ENCODE measurements at regions not wholly inside any gene's neighbourhood (a gene's known extent, or its start where the extent isn't known, plus 50 kb on each side); places are given as distances from the start of the nearest gene placed in this dataset.
A peak's percentile ranks its signal among the peaks of the same experiment; 100 is the strongest.
"Not testable (repeated sequence)": the region's sequence is repeated elsewhere in the genome, so short reads cannot be mapped to it uniquely, and the experiment has no call there.

DNA sequence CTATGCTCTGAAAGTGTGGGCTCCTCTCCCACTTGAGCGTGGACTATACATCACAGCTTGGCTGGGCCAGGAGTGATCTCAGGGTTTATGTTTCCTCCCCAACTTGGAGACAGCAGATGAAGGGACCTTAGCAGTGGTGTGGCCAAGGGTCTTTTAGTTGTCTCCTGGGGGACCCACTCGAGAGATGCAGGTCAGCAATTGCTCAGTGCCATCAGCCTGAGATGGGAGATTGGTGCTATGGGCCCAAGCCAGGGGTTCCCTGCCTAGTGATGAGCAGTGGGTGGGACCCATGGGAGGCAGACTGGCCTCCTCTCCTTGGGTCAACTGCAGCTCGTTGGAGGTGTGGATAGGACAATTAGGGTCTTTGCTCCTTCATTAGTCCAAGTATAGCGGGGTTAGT lies 510.5 kb upstream of the FSHR start:
- no peak for DNase-seq

DNA sequence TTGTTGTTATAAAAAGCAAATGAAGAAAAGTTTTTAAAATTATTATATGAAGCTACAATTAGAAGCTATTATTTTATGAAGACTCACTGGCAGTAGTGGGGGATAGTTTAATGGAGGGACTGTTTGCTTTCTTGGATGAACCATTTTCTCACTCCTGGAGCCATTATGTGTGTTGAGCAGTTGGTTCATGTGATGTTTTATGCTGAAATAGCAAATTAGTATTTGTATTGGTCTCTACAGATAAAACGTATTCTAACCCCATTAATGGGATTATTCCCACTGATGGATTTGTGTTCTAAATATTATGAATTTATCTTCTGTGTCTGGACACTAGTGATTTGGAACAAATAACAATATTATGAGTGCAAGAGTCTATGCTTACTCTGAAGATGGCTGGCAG lies 507.5 kb upstream of the FSHR start:
- no peak for DNase-seq

DNA sequence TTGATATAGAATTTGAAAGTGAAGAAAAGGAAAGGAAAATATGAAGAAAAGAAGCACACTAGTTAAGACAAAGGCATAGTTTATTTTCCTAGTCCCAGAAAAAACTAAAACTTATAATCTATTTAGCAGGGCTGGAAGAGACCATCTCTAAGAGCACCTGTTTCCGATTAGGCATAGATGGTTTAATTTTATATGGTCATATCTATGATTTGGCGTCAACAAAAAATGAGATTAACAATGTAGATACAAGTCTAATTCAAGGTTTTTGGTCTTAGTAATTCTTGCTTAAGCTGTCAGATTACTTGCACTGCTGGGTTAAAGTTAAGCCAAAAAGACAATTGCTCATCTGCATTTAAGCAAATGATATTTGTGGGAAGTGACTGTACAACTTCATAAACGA lies 502.5 kb upstream of the FSHR start:
- DNase-seq, result no peak

DNA sequence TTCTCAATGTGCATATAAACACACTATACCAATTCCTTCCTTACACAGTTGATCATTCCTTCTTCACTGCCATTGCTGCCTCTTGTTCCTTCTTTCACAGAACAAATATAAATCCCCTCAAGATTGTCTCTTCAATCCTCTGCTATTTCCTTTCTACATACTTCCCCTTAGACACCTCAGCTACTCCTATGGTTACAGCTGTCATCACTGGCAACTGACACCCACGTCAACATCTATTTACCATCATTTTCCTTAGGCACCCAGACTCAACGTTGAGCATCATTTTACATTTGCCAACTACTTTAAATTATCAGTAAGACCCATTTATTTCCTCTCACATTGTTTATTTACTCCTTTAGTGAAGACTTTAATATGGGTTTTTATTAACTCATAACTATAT lies 488.8 kb upstream of the FSHR start:
- no peak for DNase-seq

DNA sequence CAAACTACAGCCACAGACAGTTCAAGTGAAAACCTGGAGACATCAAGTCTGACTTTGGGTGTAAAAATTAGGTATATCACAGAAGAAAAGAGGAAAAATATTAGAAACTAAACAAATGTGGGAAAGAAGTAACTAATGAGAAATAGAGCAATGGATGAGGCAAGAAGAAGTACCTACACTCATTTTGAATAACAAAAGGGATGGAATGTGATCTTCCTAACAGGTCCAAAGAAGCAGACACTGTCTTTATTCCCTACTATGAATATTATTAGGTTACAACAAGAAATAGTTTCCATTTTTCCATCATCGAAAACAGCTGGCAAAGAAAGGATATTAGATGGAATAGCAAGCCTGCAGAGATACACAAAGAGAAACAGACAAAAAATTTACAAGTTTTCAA lies 486.3 kb upstream of the FSHR start:
- no peak for DNase-seq

DNA sequence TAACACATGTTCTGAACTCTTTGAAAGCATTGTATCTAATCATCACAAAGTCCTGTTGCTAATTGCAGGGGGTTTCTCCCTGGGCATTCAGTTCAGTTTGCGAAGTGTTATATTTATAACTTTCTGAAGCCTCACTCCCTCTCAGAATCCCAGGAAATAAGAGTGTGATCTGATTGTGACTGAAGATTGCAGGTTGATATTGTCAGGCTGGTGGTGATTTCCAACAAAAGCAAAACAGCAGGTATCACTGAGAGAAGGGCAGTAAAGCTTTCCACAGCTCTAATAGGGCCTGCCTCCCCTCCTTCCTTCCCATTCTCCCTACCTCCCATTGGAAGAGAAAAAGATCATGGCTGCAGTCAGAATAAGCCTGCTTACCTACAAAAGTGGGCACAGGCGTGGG lies 466.7 kb upstream of the FSHR start:
- no peak for DNase-seq

DNA sequence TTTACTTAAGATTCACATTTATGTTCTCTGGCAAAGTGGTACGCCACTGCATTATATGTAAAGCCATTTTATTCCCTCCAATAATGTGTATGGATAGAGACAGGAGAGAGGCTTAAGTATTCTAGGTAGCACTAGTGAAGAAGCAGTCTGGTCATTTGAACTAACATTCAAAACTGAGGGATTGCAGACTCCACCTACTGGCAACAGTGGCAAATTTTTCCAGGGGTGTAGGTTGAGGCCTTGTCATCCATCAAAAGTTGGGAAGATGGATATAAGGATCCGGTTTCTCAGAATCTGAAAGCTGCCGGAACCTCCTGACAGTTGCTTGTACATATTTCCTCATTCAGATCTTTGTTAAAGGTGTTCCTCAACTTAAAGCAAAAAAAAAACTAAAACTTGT lies 465.5 kb upstream of the FSHR start:
- DNase-seq, result no peak

DNA sequence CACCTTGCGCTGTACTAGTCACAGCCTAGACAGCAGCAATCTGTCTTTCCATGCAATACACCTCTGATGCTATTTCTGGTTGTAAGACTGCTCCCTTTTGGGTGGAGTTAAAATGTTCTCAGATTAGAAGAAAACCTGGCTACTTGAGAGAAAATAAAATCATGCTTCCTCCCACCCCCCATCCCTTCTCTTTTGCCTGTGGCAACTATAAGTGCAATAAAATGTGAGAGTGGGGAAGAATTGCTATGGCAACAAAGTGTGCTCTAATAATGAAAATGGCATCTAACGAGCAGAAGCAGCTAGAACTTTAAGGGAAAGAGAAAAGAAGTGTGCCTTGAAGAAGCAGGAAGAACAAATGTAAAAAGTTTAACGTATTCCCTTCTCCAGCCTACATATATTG lies 464.2 kb upstream of the FSHR start:
- no peak for DNase-seq

DNA sequence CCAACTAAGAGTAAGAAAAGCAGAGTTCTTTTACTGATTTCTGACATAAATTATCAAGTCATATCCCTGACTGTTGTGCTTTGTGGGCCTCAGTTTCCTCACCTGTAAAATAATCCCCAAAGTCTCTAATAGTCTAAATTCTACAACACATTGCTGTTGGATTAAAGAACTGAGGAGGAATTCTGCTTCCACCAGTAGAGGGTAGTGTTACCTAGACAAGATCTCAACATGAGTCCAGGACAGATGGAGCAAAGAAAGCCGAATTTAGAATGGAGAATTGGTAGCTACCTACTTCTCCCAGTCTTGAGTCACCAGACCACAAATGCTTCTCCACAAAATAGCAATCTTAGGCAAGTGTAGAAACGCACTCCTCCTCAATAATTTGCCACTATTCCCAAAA lies 462.5 kb upstream of the FSHR start:
- DNase-seq, result no peak

DNA sequence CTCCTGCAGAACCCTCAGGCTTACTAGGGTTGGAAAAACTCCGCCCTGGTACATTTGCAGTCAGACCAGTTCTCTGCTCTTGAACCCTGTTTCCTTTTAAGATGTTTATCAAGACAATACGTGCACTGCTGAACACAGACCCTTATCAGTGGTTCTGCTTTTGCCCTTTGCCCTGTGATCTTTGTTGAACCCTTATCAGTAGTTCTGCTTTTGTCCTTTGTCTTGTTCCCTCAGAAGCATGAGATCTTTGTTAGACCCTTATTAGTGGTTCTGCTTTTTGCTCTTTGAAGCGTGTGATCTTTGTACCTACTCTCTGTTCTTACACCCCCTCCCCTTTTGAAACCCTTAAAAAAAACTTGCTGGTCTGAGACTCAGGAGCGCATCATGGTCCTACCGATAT lies 457.5 kb upstream of the FSHR start:
- DNase-seq, result not testable (repeated sequence)

DNA sequence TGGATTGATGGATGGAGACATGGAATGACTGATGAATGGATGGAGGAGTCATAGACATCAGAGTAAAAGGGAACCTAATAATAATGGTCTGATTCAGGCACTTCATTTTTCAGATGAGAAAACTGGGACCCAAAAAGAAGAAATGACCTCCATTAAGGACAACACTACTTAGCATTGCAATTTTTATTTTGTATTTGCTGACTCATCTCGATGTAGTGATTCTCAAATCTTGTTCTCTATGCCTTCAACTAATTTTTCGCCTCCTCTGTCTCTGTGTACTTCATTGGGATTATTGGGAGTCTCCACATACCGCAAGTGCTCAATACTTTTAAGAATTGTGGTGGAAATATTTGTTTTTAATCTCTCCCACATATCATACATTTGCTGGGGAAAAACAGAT lies 446.2 kb upstream of the FSHR start:
- DNase-seq, result no peak

DNA sequence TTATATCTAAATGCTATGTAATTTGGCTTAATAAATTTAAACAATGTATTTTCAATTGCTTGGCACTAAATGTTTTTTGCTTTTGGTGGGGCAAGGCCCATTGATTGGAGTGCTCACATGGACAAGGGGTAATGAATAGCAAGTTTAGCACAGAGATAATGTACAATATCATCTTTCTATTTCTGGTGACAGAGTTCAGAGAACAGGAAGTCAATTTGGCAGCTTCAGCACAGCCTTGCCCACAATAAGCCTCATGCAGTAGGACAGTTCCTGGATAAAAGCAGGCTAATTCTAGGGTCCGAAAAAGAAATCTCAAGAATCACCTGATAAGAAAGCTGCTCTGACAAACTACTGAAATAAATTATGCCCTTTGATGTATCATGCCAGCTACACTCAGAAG lies 443.9 kb upstream of the FSHR start:
- no peak for DNase-seq

DNA sequence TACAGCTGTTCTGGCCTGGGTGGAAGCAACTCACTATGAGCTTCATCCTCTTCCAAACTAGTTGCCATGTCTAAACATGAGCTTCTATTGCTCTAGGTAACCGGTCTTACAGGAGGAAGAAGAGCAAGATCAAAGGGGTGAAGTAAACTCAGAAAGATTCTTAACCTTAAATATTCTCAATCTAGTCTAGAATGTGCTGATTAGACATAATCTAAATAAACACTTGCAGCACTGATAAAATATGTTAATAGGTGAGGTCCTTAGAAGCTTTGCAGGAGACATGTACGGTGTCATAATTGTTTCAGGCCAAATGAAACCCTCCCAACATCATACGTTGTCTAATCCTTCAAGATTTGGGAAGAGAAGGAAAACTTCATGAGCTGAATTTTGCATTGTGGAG lies 431.6 kb upstream of the FSHR start:
- DNase-seq, result no peak

DNA sequence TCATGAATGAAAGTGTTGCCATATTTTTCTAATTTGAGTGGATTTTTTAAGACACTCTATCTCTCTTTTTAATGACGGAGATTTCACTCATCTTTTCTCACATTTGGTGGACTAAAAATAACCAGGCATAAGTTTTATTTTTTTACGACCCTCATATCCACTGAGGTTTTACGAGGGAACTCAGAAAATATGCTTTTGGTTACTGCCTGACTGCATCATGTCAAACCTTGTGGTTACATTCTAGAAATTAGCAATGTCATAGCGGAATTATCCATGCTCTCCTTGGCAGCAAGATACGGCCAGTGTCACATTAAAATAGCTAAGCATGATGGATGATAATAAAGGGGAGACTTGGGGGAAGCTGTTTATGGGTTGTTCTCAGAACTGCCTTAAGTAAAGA lies 428.6 kb upstream of the FSHR start:
- DNase-seq, result no peak

DNA sequence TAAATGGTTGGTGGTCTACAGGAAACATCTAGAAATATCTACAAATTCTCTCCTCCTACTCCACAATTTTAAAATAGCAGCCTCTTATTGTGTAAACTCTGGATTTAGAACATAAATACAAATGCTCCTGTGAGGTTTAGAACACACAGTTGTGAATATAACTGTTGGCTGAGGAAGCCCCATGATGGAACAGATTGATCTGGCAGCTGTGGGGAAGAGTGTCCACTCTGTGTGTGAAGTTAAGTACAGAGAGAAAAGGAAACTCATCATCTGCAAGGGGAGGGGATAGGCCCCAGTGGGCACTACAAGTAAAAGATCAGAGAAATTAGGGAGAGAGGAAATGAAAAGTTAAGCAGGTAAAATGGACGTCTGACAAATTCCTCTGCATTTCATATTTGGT lies 422.7 kb upstream of the FSHR start:
- DNase-seq, result no peak

DNA sequence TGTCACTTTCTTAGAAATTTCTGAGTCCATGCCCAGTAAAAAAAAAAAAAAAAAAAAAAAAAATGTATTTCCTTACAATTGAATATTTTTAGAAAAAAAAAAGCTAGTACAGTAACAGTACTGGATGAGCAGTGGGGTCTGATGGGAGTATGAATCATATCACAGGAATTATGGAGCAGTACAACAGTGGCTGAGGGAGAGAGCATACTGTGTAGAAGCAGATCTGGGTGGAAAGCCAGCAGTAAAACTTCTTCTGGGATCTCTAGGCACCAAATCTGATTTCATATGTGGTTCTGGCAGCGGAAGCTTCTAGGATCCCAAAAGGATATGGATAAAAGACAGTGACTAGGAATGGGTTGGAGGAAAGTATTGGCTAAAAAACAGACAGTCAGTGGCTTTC lies 414.9 kb upstream of the FSHR start:
- DNase-seq, result no peak

DNA sequence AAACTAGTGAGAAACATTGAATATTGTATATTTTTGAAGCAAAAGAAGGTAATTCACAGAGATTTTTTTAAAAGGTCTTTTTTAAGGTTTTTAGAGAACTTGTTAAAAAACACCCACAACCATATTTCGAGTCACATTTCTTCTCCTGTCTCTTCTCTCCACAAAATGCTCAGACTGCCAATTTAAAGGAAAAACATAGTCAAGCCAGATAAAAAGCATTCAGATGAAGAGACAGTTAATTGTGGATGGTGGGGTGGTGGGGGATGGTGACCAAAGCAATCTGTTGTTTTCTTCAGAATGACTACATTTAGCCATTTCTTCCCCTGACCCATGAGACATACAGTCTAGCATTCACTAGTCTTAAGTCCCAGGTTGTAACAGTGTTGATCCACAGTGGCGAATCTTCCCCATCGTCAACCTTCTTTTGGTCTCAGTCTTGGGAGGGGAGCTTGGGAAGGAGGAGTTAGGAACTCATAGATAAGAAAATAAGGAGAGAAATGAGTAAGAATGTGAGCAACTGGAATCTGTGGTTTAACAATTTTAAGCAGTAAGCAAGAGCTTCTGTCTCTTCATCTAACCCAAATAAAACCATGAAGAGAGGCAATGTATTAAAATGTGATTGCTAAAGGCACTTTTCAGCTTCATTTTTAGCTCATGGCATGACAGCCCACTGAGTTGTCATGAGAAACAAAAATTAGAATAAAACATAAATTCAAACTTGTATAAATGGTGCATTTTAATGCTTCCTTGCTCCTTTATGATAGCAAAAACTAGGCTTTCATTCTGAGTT lies 413.7 kb upstream of the FSHR start:
- no peak for DNase-seq

DNA sequence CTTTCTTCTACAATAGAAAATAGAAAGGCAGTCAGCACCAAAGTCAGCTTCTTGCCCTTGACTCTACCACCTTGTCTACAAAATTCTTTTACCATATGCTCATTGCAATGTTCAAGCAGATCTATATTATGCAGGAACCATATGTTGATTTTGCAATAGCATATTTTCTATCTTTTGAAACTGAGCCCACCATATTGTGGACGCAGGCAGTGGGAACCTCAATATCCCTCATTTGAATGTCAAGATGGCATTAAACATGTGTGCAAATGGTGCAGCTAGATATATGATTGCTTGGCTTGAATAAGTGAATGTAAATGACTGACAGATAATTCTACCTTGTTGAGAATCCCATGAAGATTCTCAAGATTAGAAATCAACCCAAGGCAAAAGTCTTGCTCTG lies 412.7 kb upstream of the FSHR start:
- no peak for DNase-seq

DNA sequence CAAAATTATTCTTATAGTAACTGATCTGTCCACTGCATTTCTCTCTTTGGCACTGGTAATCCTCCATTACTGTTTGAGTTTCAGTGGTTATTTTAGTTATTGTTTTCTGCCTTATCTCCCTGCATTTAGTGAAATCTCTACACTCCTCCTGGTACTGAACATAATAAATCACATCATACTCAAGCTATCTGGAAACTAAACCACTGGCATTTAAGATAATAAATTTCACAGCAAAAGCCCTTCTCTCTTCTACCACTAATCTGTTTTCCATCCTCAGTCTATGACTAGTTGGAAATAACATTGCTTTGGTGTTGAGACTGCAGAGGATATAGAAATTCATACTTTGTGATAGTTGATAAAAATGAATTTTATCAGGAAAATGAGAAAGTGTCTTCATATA lies 399.3 kb upstream of the FSHR start:
- no peak for DNase-seq

DNA sequence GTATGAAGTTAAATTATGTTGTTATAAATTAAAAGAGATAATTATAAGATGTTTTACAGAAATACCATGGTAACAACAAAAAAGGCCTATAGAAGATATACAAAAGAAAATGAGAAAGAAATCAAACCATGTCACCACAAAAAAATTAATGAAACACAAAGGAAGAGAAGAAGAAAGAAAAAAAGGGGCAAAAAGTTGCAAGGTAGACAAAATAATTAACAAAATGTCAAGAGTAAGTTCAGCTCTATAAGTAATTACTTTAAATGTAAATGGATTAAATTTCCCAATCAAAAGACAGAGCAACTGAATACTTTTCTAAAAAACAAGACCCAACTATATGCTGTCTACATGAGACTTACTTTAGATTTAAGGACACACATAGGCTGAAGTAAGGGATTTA lies 378.4 kb upstream of the FSHR start:
- DNase-seq, result no peak

DNA sequence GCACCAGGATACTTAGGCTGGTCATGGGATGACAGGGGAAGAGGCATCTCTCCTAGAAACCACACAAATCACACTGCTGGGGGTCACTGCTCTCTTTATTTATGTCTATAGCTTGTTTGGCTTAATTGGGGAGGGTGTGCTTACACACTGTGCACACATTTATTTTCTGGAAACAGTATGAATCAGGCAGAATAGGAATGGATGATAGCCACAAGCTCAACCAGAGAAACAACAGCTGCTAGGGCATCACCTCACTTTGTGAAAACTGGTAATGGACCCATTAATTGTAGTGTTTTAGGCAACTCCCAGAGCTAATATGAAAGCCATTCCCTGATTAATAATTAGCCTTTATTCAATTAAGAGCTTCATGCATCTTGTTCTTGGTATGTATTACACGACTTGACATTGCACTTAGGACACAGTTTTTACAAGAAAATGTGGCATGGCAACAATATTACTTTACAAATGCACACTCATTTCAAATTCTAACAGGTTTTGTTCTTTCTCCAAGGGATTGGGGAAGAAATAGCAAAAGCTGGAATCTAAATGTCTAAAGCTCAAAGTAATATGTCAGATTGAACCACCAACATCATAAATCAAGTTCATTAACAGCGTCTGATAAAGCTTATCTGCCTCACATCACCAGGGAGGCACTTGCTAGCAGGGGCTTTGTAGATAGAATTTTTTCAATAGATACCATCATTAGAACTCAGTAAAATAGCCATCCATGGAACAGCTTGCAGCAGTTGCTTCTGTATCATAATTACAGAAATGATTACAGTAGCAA lies 361.9 kb upstream of the FSHR start:
- no peak for DNase-seq

DNA sequence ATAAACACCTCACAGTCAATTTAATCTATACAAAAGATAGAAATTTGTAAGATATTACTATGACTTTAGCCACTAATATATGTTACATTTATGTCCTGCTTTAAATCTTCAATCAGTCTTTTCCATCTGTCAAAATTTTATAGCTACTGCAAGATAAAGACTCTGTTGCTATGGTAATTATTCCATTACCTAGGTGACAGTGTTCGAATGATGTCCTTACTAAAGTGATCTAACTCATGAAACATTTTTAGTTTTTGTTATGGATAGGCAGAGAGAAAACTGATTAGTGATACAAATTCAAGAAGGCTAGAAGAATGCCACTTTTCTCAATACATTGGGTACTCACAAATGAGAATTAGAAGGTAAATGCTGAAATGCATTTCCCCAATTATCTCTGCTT lies 359.9 kb upstream of the FSHR start:
- DNase-seq, result no peak

DNA sequence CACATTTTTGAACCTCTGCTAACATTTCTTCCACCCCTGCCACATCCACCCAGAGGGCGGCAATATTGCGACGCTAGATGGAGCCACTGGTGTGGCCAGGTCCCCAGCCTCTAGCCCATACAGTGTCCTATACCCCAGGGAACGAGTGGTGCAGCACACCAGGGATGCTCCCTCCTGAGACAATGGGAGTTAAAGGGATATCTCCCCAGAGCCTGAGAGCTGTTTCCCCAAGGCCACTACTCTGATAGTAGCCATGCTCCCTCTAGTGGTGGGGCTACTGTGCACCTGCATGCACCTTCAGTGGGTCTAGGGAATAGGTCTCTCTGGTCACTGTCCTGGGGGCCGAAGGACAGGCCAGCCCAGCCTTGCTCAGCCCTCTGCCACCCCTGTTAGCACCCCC lies 336.4 kb upstream of the FSHR start:
- DNase-seq, result peak; percentile 17

DNA sequence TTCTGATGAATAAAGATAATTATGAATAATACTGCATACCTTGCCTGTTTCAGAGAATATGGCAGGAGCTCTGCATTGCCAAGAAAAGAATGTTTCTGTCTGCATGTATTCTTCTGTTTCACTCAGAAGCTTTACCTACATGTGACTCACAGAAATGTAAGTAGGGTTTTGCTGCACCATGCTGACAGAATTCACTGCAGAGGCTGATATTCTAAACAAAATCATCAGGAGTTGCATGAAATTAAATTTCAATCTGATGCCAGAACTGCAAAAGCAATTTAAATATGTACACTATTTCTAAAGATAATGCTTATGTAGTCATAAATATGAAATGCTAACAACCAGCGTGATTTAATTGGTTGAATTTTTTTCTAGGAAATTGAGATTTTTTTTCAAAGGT lies 332.8 kb upstream of the FSHR start:
- DNase-seq, result no peak

DNA sequence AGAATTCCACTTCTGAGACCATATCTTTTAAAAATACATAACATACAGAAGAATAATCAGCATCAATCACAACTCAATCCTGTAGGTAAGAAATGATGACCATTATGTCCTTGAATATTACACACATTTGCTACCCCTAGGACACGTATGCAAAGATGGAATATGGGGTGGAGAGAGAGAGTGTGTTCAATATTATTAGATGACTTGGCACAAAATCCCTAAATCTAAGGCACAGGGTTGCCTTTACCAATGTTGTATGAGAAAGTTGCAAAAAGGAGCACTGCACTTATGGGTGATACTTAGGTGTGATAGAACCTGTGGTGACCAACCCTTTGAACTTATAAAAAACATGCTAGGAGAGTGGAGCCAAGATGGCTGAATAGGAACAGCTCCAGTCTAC lies 326.2 kb upstream of the FSHR start:
- no peak for DNase-seq
